ENCODE measurements at regions not wholly inside any gene's neighbourhood (a gene's known extent, or its start where the extent isn't known, plus 50 kb on each side); places are given as distances from the start of the nearest gene placed in this dataset.

GRCh38 chr1:214898161-214898560 lies 184.4 kb upstream of the KCNK2 start:
- no peaks in the 10 kb centered on the region for H3K36me3 ChIP-seq (ENCODE audit: insufficient read depth in 1 of 2, low read depth in 1 of 2)
- no peak overlapping the region for H3K27ac ChIP-seq
- no peak for DNase-seq
- TF ChIP-seq CTCF (IDR thresholded peaks at IDR 0.05): no peak
- intact Hi-C loops (cut with DNase I): no loop called here
- H3K9me3 ChIP-seq: no peaks in the 10 kb centered on the region
- 80 to 88% (median 88%) methylated on average over 8 of the region's 8 CpGs for WGBS, 3 donors
- no peaks in the 10 kb centered on the region for H3K4me1 ChIP-seq
- H3K27me3 ChIP-seq (ENCODE audit: insufficient read depth in 3 of 3, low read length in 2 of 3): no peaks in the 10 kb centered on the region
- no peak for ATAC-seq
- no peak overlapping the region for H3K4me3 ChIP-seq

GRCh38 chr1:214898718-214899117 lies 183.8 kb upstream of the KCNK2 start:
- DNase-seq (no peak), ATAC-seq (no peak)
- Histone ChIP-seq H3K9me3 (no peaks in the 10 kb centered on the region), H3K4me1 (no peaks in the 10 kb centered on the region), H3K27me3 (ENCODE audit: insufficient read depth in 3 of 3, low read length in 2 of 3) (no peaks in the 10 kb centered on the region), H3K4me3 (no peak overlapping the region), H3K27ac (no peak overlapping the region), H3K36me3 (ENCODE audit: insufficient read depth in 1 of 2, low read depth in 1 of 2) (no peaks in the 10 kb centered on the region)
- intact Hi-C loops (cut with DNase I): no loop called here
- TF ChIP-seq CTCF (IDR thresholded peaks at IDR 0.05): no peak
- WGBS, 3 donors: 69 to 75% (median 73%) methylated on average over 3 of the region's 3 CpGs

- DNase-seq (no peak), ATAC-seq (no peak)
- H3K36me3 ChIP-seq (ENCODE audit: insufficient read depth in 1 of 2, low read depth in 1 of 2): no peaks in the 10 kb centered on the region
- no peaks in the 10 kb centered on the region for H3K27me3 ChIP-seq (ENCODE audit: insufficient read depth in 3 of 3, low read length in 2 of 3)
- no peak for TF ChIP-seq CTCF (IDR thresholded peaks at IDR 0.05)
- no peaks in the 10 kb centered on the region for H3K9me3 ChIP-seq
- intact Hi-C loops (cut with DNase I): no loop called here
- H3K27ac ChIP-seq: no peak overlapping the region
- H3K4me1 ChIP-seq: no peaks in the 10 kb centered on the region
- H3K4me3 ChIP-seq: no peak overlapping the region
These were observed 182.6 kb upstream of the KCNK2 start for GRCh38 chr1:214899908-214900460.

GRCh38 chr1:214900590-214900989 lies 181.9 kb upstream of the KCNK2 start:
- 71 to 85% (median 74%) methylated on average over 4 of the region's 4 CpGs for WGBS, 3 donors
- TF ChIP-seq CTCF (IDR thresholded peaks at IDR 0.05): no peak
- ATAC-seq (no peak), DNase-seq (no peak)
- Histone ChIP-seq H3K27ac (no peak overlapping the region), H3K27me3 (ENCODE audit: insufficient read depth in 3 of 3, low read length in 2 of 3) (no peaks in the 10 kb centered on the region), H3K4me1 (no peaks in the 10 kb centered on the region), H3K4me3 (no peak overlapping the region), H3K9me3 (no peaks in the 10 kb centered on the region), H3K36me3 (ENCODE audit: insufficient read depth in 1 of 2, low read depth in 1 of 2) (no peaks in the 10 kb centered on the region)
- intact Hi-C loops (cut with DNase I): no loop called here

- ATAC-seq (no peak), DNase-seq (no peak)
- H3K4me3 ChIP-seq: no peak overlapping the region
- WGBS, 3 donors: 73 to 79% (median 77%) methylated on average over 2 of the region's 2 CpGs
- no peaks in the 10 kb centered on the region for H3K36me3 ChIP-seq (ENCODE audit: insufficient read depth in 1 of 2, low read depth in 1 of 2)
- no peaks in the 10 kb centered on the region for H3K27me3 ChIP-seq (ENCODE audit: insufficient read depth in 3 of 3, low read length in 2 of 3)
- H3K27ac ChIP-seq: no peak overlapping the region
- H3K4me1 ChIP-seq: no peaks in the 10 kb centered on the region
- H3K9me3 ChIP-seq: no peaks in the 10 kb centered on the region
- intact Hi-C loops (cut with DNase I): no loop called here
- TF ChIP-seq CTCF (IDR thresholded peaks at IDR 0.05): no peak
These were observed 180.8 kb upstream of the KCNK2 start for GRCh38 chr1:214901718-214902117.

All from psoas muscle (tissue), 7 donors.